Smooth muscle cell (in vitro differentiated cells): ENCODE measurements at regions not wholly inside any gene's neighbourhood (a gene's known extent, or its start where the extent isn't known, plus 50 kb on each side); places are given as distances from the start of the nearest gene placed in this dataset.
A peak's percentile ranks its signal among the peaks of the same experiment; 100 is the strongest.

Experiments used
- DNase-seq: peaks from one replicate; lab custom pipeline; 2025; ENCODE audit not compliant: unreplicated experiment; lab: John Stamatoyannopoulos, UW
- H2AFZ ChIP-seq: fragments of 200-600 bp; sonication (generic); 2 replicates; pipeline ENCODE4 v1.6.0; 2016; ENCODE audit warnings: antibody characterized with exemption, low read depth, mild to moderate bottlenecking
- H3F3A ChIP-seq: fragments of 200-600 bp; sonication (generic); 2 replicates; pipeline ENCODE4 v1.6.0; 2017; ENCODE audit warnings: antibody characterized with exemption, low read depth
- H3K27ac ChIP-seq: fragments of 200-600 bp; sonication (generic); 2 replicates; pipeline ENCODE4 v1.5.1; 2016; ENCODE audit warnings: low read depth, mild to moderate bottlenecking
- H3K27me3 ChIP-seq: fragments of 200-600 bp; sonication (generic); 2 replicates; pipeline ENCODE4 v1.6.1; 2016; ENCODE audit warnings: low read depth, mild to moderate bottlenecking
- H3K36me3 ChIP-seq: fragments of 200-600 bp; sonication (generic); 2 replicates; pipeline ENCODE4 v1.5.1; 2016; ENCODE audit warnings: low read depth
- H3K4me1 ChIP-seq: fragments of 200-600 bp; sonication (generic); 2 replicates; pipeline ENCODE4 v1.5.1; 2016; ENCODE audit warnings: low read depth
- H3K4me2 ChIP-seq: fragments of 200-600 bp; sonication (generic); 2 replicates; pipeline ENCODE4 v1.6.0; 2016; ENCODE audit warnings: mild to moderate bottlenecking
- H3K4me3 ChIP-seq: fragments of 200-600 bp; sonication (generic); 2 replicates; pipeline ENCODE4 v1.5.1; 2016; ENCODE audit warnings: mild to moderate bottlenecking
- H3K79me2 ChIP-seq: fragments of 200-600 bp; sonication (generic); 2 replicates; pipeline ENCODE4 v1.6.0; 2016; ENCODE audit warnings: low read depth, mild to moderate bottlenecking
- H3K9ac ChIP-seq: fragments of 200-600 bp; sonication (generic); 2 replicates; pipeline ENCODE4 v1.6.0; 2016; ENCODE audit warnings: low read depth
- H3K9me3 ChIP-seq: fragments of 200-600 bp; sonication (generic); replicated peaks from 2 replicates; pipeline ENCODE4 v1.5.1; 2016; ENCODE audit warnings: low read depth
- H4K20me1 ChIP-seq: fragments of 200-600 bp; sonication (generic); 2 replicates; pipeline ENCODE4 v1.6.0; 2016; ENCODE audit warnings: low read depth
- CTCF ChIP-seq: fragments of 200-600 bp; sonication (generic); IDR thresholded peaks from 2 replicates; pipeline ENCODE4 v1.5.1; 2017; ENCODE audit warnings: borderline replicate concordance, mild to moderate bottlenecking, antibody characterized with exemption; ENCODE audit not compliant: insufficient read depth, poor library complexity, severe bottlenecking
- WGBS: methylation state at CpG from one replicate; pipeline ENCODE4 v1.1.7; 2016; ENCODE audit warnings: low lambda C conversion rate; 5-methylcytosine and 5-hydroxymethylcytosine counted together

GRCh38 chr1:115428256-115428655 is 90.2 kb upstream of the NGF start:
- H3K79me2 ChIP-seq = no peaks in the 10 kb centered on the region
- no peak overlapping the region for H3K4me3 ChIP-seq
- no peak overlapping the region for H3K4me2 ChIP-seq
- H3K9ac ChIP-seq = no peak overlapping the region
- no peak for DNase-seq
- no peaks in the 10 kb centered on the region for H3K4me1 ChIP-seq
- H3K9me3 ChIP-seq = no peaks in the 10 kb centered on the region
- no peak overlapping the region for H2AFZ ChIP-seq
- H3K27ac ChIP-seq = no peak overlapping the region
- whole genome bisulfite sequencing = 67% methylated on average over 2 of the region's 2 CpGs
- no peak for TF ChIP-seq CTCF
- H3K27me3 ChIP-seq = no peaks in the 10 kb centered on the region
- H3F3A ChIP-seq = peaks cover 13% of the 10 kb centered on the region
- no peaks in the 10 kb centered on the region for H4K20me1 ChIP-seq
- no peaks in the 10 kb centered on the region for H3K36me3 ChIP-seq

- H3K79me2 ChIP-seq = no peaks in the 10 kb centered on the region
- WGBS = 97% methylated on average over 5 of the region's 5 CpGs
- TF ChIP-seq CTCF = no peak
- H3K27me3 ChIP-seq = no peaks in the 10 kb centered on the region
- H4K20me1 ChIP-seq = no peaks in the 10 kb centered on the region
- H3F3A ChIP-seq = peaks cover 13% of the 10 kb centered on the region
- no peaks in the 10 kb centered on the region for H3K9me3 ChIP-seq
- no peak overlapping the region for H3K4me2 ChIP-seq
- no peaks in the 10 kb centered on the region for H3K36me3 ChIP-seq
- no peak overlapping the region for H3K9ac ChIP-seq
- H3K27ac ChIP-seq = no peak overlapping the region
- no peak overlapping the region for H3K4me3 ChIP-seq
- H3K4me1 ChIP-seq = no peaks in the 10 kb centered on the region
- no peak for DNase-seq
- no peak overlapping the region for H2AFZ ChIP-seq
These were observed 88.9 kb upstream of the NGF start for GRCh38 chr1:115426956-115427355.

- Histone ChIP-seq H3F3A (peaks cover 13% of the 10 kb centered on the region), H3K27ac (peak overlapping the region; percentile 34), H3K4me2 (no peak overlapping the region), H3K9ac (no peak overlapping the region), H2AFZ (no peak overlapping the region), H3K4me1 (no peaks in the 10 kb centered on the region), H4K20me1 (no peaks in the 10 kb centered on the region), H3K27me3 (no peaks in the 10 kb centered on the region), H3K36me3 (no peaks in the 10 kb centered on the region), H3K79me2 (no peaks in the 10 kb centered on the region), H3K9me3 (no peaks in the 10 kb centered on the region), H3K4me3 (no peak overlapping the region)
- no peak for TF ChIP-seq CTCF
- WGBS = 55% methylated on average over 6 of the region's 6 CpGs
- DNase-seq = no peak
These were observed 88.3 kb upstream of the NGF start for GRCh38 chr1:115426231-115426771.

- WGBS = 94% methylated on average over 5 of the region's 5 CpGs
- no peaks in the 10 kb centered on the region for H3K36me3 ChIP-seq
- no peaks in the 10 kb centered on the region for H3K9me3 ChIP-seq
- H4K20me1 ChIP-seq = no peaks in the 10 kb centered on the region
- no peaks in the 10 kb centered on the region for H3K27me3 ChIP-seq
- no peak overlapping the region for H3K4me3 ChIP-seq
- H3K9ac ChIP-seq = no peak overlapping the region
- H2AFZ ChIP-seq = no peak overlapping the region
- no peak for DNase-seq
- no peak overlapping the region for H3K27ac ChIP-seq
- peaks cover 9% of the 10 kb centered on the region for H3F3A ChIP-seq
- no peaks in the 10 kb centered on the region for H3K79me2 ChIP-seq
- H3K4me2 ChIP-seq = no peak overlapping the region
- no peaks in the 10 kb centered on the region for H3K4me1 ChIP-seq
- TF ChIP-seq CTCF = no peak
These were observed 87.4 kb upstream of the NGF start for GRCh38 chr1:115425442-115425841.
